ENCODE measurements at regions not wholly inside any gene's neighbourhood (a gene's known extent, or its start where the extent isn't known, plus 50 kb on each side); places are given as distances from the start of the nearest gene placed in this dataset.

GRCh38 chr5:4453655-4454054, 686.5 kb upstream of the ADAMTS16 start:
- Histone ChIP-seq H3K4me3 (no peak overlapping the region), H3K36me3 (no peaks in the 10 kb centered on the region), H3K27me3 (no peaks in the 10 kb centered on the region), H3K4me1 (no peaks in the 10 kb centered on the region), H3K27ac (no peak overlapping the region), H3K9me3 (no peaks in the 10 kb centered on the region)
- no peak for ATAC-seq
- 39 to 56% methylated on average over 4 of the region's 4 CpGs for WGBS, 2 donors (ENCODE audit: low coverage in 1 of 2)
- TF ChIP-seq POLR2A (IDR thresholded peaks at IDR 0.05) (no peak), POLR2AphosphoS5 (IDR thresholded peaks at IDR 0.05) (no peak), EP300 (IDR thresholded peaks at IDR 0.05) (no peak)
- TF ChIP-seq, protein P1, sequence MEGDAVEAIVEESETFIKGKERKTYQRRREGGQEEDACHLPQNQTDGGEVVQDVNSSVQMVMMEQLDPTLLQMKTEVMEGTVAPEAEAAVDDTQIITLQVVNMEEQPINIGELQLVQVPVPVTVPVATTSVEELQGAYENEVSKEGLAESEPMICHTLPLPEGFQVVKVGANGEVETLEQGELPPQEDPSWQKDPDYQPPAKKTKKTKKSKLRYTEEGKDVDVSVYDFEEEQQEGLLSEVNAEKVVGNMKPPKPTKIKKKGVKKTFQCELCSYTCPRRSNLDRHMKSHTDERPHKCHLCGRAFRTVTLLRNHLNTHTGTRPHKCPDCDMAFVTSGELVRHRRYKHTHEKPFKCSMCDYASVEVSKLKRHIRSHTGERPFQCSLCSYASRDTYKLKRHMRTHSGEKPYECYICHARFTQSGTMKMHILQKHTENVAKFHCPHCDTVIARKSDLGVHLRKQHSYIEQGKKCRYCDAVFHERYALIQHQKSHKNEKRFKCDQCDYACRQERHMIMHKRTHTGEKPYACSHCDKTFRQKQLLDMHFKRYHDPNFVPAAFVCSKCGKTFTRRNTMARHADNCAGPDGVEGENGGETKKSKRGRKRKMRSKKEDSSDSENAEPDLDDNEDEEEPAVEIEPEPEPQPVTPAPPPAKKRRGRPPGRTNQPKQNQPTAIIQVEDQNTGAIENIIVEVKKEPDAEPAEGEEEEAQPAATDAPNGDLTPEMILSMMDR (IDR thresholded peaks at IDR 0.05): no peak

DNA sequence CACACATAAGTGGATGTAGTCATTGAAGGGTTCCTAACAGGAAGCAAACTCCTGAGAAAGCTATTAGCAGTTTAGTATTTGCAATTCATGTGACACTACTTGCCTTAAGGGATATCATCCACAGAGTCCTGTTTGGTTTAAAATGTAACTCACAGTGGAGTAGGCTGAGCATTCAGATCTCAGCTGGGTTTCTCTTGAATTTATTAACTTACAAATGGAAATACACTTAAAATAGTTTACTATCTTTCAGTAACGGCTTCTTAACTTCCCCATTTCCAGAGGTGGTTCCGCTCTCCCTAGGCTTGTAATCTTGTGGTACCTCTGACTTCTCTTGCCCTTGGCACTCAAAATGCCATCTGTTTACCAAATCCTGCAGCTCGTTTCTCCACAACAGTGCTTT, 660.7 kb upstream of the ADAMTS16 start:
- TF ChIP-seq POLR2A (IDR thresholded peaks at IDR 0.05) (no peak), EP300 (IDR thresholded peaks at IDR 0.05) (no peak), POLR2AphosphoS5 (IDR thresholded peaks at IDR 0.05) (no peak)
- TF ChIP-seq, protein P1 (IDR thresholded peaks at IDR 0.05): no peak

DNA sequence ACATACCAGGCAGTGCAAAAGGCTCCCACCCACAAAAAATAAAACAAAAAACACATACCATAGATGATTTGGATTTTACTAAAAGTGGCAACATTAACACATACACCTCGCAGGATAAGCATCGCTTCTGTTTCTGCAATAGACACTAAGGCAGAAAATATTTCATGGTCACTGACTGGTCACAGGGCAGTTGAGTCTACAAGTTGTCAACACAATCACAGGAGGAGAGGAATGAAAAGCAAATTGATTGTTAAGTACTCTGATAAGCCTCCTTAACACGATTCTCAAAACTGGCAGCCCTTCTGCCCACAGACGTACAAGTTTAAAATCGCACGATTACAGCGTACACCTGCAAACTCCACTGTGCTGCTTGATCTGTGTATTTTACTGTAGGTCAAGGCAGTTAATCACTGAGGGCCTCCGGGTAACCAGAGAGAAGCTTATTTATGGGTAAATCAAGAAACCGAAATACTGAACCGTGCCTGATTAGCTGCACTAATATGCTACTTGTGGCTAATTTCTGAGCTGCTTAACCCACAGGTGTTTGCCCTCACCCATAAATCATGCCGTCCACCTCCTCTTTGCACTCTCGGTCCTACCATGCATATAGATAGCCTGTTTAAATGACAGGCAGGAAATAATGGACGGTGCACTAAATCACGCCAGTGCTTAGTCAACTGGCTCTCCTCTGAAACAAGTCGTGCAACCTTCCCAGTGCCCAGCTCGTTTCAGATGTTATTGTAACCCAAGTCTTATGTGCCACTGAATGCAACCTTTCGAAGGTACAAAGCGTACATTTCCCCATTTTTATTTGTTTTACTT, 659.4 kb upstream of the ADAMTS16 start:
- no peaks in the 10 kb centered on the region for H3K36me3 ChIP-seq
- no peak for TF ChIP-seq EP300 (IDR thresholded peaks at IDR 0.05)
- no peak for TF ChIP-seq POLR2A (IDR thresholded peaks at IDR 0.05)
- TF ChIP-seq, protein P1 (IDR thresholded peaks at IDR 0.05): no peak
- TF ChIP-seq POLR2AphosphoS5 (IDR thresholded peaks at IDR 0.05): no peak
- peaks cover 0 to 6% (median 0%) of the 10 kb centered on the region in 3 donors for H3K9me3 ChIP-seq
- no peak overlapping the region for H3K27ac ChIP-seq
- no peaks in the 10 kb centered on the region for H3K4me1 ChIP-seq
- H3K4me3 ChIP-seq: no peak overlapping the region
- no peaks in the 10 kb centered on the region for H3K27me3 ChIP-seq
- no peak for ATAC-seq
- WGBS, 2 donors (ENCODE audit: low coverage in 1 of 2): 42 to 46% methylated on average over 16 to 18 of the region's 18 CpGs

More for the DNA sequence above, 660.7 kb upstream of the ADAMTS16 start:
- Histone ChIP-seq H3K27me3 (no peaks in the 10 kb centered on the region), H3K4me3 (no peak overlapping the region), H3K27ac (no peak overlapping the region), H3K4me1 (no peaks in the 10 kb centered on the region), H3K9me3 (peaks cover 0 to 6% (median 0%) of the 10 kb centered on the region in 3 donors), H3K36me3 (no peaks in the 10 kb centered on the region)
- no peak for ATAC-seq
- WGBS, 2 donors (ENCODE audit: low coverage in 1 of 2): 39 to 68% methylated on average over 3 of the region's 3 CpGs

DNA sequence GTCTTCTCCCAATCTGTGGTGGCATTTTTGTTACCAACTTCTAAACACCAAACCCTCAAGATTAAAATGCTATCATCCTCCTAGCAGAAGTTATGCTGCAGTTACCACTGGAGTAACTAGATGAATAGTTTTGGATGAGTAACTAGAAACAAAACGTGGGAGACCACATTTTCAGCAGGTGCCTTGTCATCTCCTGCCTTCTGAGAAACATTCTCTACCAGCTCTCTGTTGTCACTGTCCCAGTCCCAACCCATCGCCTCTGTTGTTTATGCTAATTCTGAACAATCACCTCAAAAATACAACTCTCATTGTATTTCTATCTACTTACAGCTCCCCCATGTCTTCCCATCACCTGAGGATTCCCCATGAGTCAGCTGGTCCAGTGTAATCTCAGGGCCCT, 652.5 kb upstream of the ADAMTS16 start:
- Histone ChIP-seq H3K4me3 (no peak overlapping the region), H3K36me3 (no peaks in the 10 kb centered on the region), H3K27me3 (no peaks in the 10 kb centered on the region), H3K27ac (no peak overlapping the region), H3K9me3 (no peaks in the 10 kb centered on the region), H3K4me1 (no peaks in the 10 kb centered on the region)
- no peak for TF ChIP-seq EP300 (IDR thresholded peaks at IDR 0.05)
- TF ChIP-seq, protein P1 (IDR thresholded peaks at IDR 0.05): no peak
- no peak for TF ChIP-seq POLR2A (IDR thresholded peaks at IDR 0.05)
- no peak for TF ChIP-seq POLR2AphosphoS5 (IDR thresholded peaks at IDR 0.05)
- WGBS, 2 donors (ENCODE audit: low coverage in 1 of 2): 65 to 68% methylated on average over 2 of the region's 2 CpGs
- no peak for ATAC-seq
